ENCODE measurements at regions not wholly inside any gene's neighbourhood (a gene's known extent, or its start where the extent isn't known, plus 50 kb on each side); places are given as distances from the start of the nearest gene placed in this dataset.

- no peak overlapping the region for H3K9ac ChIP-seq (ENCODE audit: insufficient read depth, low read length, poor library complexity, severe bottlenecking)
- TF ChIP-seq CTCF (IDR thresholded peaks at IDR 0.05), result no peak
Measured at GRCh38 chr1:105632342-105633196, 1423.9 kb upstream of the PRMT6 start.

DNA sequence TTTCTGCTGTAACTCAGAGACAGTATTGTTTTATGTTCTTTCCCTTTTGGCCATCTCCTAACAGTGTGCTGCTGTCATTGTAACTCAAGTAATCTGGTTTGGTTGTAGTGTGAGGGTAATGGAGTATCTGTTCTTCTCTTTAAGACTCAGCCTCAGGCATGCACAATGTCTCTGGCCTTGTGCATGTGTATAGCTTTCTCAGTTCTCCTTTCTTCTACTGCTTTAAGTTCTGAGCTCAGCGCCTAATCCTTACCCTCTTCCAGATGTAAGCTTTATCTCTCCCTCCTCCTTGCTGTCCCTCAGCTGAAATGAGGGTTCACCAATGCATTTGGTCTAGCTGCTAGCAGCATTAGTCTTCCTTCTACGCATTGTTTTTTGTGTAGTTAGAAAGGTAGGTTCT lies 1420.4 kb upstream of the PRMT6 start:
- no CpG with 5 or more reads among the region's 2 CpGs for WGBS (ENCODE audit: insufficient coverage)
- intact Hi-C loops (cut with micrococcal nuclease), result no loop called here
- Mint-ChIP-seq H3K27me3 (ENCODE audit: low read depth in 3 of 3) (no peaks in the 10 kb centered on the region), H3K36me3 (no peaks in the 10 kb centered on the region), H3K4me3 (no peak overlapping the region), H3K4me1 (no peaks in the 10 kb centered on the region), H3K27ac (no peak overlapping the region), H3K9me3 (peaks cover 2 to 21% (median 10%) of the 10 kb centered on the region in 7 donors)
- Histone ChIP-seq H4K20me1 (ENCODE audit: insufficient read depth, low read length) (no peaks in the 10 kb centered on the region), H2AFZ (ENCODE audit: insufficient read depth, low read depth, low read length, poor library complexity, severe bottlenecking) (no peak overlapping the region), H3K9me3 (replicated peaks in 1 of 2; ENCODE audit: control insufficient read depth in 1 of 2, insufficient read depth in 1 of 2, low read length in 2 of 2) (peaks cover 14 to 16% of the 10 kb centered on the region in 2 donors), H3K27ac (ENCODE audit: low read depth in 1 of 2, low read length in 2 of 2) (no peak overlapping the region), H3K9ac (ENCODE audit: insufficient read depth, low read length, poor library complexity, severe bottlenecking) (no peak overlapping the region), H3K4me3 (replicated peaks in 1 of 3; ENCODE audit: low read depth in 2 of 3, low read length in 3 of 3) (no peak overlapping the region), H3K79me2 (ENCODE audit: insufficient read depth, low read length) (no peaks in the 10 kb centered on the region), H3K4me1 (ENCODE audit: control insufficient read depth in 1 of 2, insufficient read depth in 2 of 2, low read length in 2 of 2) (no peaks in the 10 kb centered on the region), H3K36me3 (replicated peaks in 1 of 2; ENCODE audit: control insufficient read depth in 1 of 2, insufficient read depth in 2 of 2, low read length in 2 of 2) (no peaks in the 10 kb centered on the region), H3K27me3 (ENCODE audit: control insufficient read depth in 2 of 2, insufficient read depth in 2 of 2, low read length in 2 of 2) (no peaks in the 10 kb centered on the region), H3K4me2 (replicated peaks; ENCODE audit: extremely low read depth, low read length, poor library complexity, severe bottlenecking) (no peak overlapping the region)
- TF ChIP-seq CTCF (IDR thresholded peaks at IDR 0.05), result no peak
- DNase-seq, result no peak

More at GRCh38 chr1:105632342-105633196, 1423.9 kb upstream of the PRMT6 start:
- H3K27me3 Mint-ChIP-seq (ENCODE audit: low read depth in 3 of 3), result no peaks in the 10 kb centered on the region
- H3K4me2 ChIP-seq (replicated peaks; ENCODE audit: extremely low read depth, low read length, poor library complexity, severe bottlenecking), result no peak overlapping the region
- no peaks in the 10 kb centered on the region for H3K27me3 ChIP-seq (ENCODE audit: control insufficient read depth in 2 of 2, insufficient read depth in 2 of 2, low read length in 2 of 2)
- H3K4me1 Mint-ChIP-seq, result no peaks in the 10 kb centered on the region
- H3K4me1 ChIP-seq (ENCODE audit: control insufficient read depth in 1 of 2, insufficient read depth in 2 of 2, low read length in 2 of 2), result no peaks in the 10 kb centered on the region
- H3K27ac ChIP-seq (ENCODE audit: low read depth in 1 of 2, low read length in 2 of 2), result no peak overlapping the region
- no peak overlapping the region for H3K27ac Mint-ChIP-seq
- peaks cover 14 to 21% of the 10 kb centered on the region in 2 donors for H3K9me3 ChIP-seq (replicated peaks in 1 of 2; ENCODE audit: control insufficient read depth in 1 of 2, insufficient read depth in 1 of 2, low read length in 2 of 2)
- H3K4me3 Mint-ChIP-seq, result no peak overlapping the region
- no peaks in the 10 kb centered on the region for H4K20me1 ChIP-seq (ENCODE audit: insufficient read depth, low read length)
- intact Hi-C loops (cut with micrococcal nuclease), result no loop called here
- 93% methylated on average over 11 of the region's 14 CpGs for WGBS (ENCODE audit: insufficient coverage)
- no peaks in the 10 kb centered on the region for H3K36me3 Mint-ChIP-seq
- no peak overlapping the region for H2AFZ ChIP-seq (ENCODE audit: insufficient read depth, low read depth, low read length, poor library complexity, severe bottlenecking)
- H3K36me3 ChIP-seq (replicated peaks in 1 of 2; ENCODE audit: control insufficient read depth in 1 of 2, insufficient read depth in 2 of 2, low read length in 2 of 2), result no peaks in the 10 kb centered on the region
- no peaks in the 10 kb centered on the region for H3K79me2 ChIP-seq (ENCODE audit: insufficient read depth, low read length)
- DNase-seq, result no peak
- no peak overlapping the region for H3K4me3 ChIP-seq (replicated peaks in 1 of 3; ENCODE audit: low read depth in 2 of 3, low read length in 3 of 3)
- H3K9me3 Mint-ChIP-seq, result peaks cover 4 to 27% (median 10%) of the 10 kb centered on the region in 7 donors
